HG03354 (cell line): ENCODE measurements at regions not wholly inside any gene's neighbourhood (a gene's known extent, or its start where the extent isn't known, plus 50 kb on each side); places are given as distances from the start of the nearest gene placed in this dataset.

Experiments
- ATAC-seq: cut with Tn5 transposase; IDR thresholded peaks from one replicate; pipeline ENCODE4 v1.9.1; 2021; ENCODE audit warnings: mild to moderate bottlenecking; ENCODE audit not compliant: unreplicated experiment, poor library complexity, severe bottlenecking

DNA sequence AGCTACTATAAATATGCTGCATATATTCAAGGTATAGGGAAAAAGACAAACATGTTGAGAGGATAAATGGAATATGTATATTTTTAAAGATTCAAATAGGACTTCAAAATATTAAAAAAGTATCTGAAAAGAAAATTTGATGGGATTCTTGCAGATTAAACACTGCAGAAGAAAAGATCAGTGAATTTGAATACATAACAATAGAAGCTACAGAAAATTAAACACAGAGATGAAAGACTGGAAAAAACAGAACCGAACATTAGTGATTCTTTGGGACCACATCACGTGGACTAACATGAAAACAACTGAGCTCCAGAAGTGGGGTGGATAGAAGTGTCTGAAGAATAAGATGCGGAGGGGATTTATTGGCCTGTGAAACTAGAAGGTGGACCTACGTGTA is 217.2 kb downstream of the RFC3 start:
- ATAC-seq = no peak

DNA sequence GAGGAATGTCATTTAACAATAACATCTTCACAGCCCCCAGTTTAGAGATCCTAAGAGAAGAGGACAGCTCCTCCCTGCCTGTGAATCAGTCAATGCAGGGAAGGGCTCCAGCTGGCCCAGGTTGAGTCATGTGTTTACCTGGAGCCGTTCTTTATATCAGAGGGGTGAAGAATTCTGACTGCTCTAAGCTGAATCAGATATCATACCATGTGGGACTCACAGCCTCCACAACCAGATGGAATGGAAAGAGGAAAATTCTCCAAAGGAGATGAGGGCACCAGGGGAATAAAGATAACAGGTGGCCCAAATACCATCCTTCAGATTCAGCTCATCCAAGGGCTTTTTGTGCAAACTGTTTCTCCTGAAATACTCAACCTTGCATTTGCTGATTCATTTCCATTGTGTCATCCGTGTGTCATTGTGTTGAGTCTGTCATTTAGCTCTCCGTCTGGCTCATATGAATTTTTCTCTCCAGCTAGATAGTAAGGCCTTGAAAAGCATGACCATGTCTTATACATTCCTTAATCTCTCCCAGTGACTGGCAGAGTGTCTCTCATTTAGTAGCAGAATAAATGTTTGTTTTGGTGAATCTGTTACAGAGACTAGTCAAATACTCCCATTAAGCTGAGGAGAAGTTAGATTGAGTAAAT is 217.9 kb downstream of the RFC3 start:
- no peak for ATAC-seq

DNA sequence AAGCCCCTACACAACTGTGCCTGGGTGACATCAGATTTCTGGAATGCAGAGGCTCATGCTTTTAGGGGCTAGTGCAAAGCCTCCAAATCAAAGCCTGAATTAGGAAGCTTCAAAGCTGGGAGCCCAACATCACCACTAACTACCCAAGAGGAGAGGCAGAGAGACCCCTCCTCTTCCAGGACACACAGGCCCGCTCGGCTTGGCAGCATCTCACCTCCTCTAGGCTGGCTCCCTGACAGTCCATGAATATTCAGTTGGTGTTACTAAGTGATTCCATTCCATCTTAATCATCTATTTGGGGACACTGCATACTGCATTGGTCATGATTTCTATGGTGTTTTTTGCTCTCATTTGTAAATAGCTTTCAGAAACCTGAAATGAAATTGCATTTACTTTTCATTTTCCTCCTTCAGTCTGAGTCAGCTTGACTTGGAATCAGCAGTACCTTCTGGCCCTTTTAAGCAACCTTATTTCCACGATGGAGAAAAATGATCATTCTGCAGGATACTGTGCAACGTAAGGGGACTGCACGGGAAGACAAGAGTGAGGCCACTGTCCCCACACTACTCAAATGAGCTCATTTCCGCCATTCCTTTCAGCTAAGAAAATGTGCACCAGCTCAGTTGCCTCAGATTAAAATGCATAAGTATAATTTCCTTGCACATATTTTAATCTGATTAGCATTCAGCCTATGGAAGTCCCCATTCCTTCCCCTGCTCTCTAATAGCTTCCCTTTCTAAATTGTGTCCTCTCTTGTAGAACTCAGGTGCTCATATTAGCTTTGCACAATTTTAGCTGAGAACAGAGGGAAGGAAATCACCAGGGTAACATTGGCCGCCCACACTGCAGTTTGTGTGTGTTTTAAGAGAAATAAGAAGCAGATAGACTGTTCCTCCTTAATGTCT is 219.9 kb downstream of the RFC3 start:
- no peak for ATAC-seq

DNA sequence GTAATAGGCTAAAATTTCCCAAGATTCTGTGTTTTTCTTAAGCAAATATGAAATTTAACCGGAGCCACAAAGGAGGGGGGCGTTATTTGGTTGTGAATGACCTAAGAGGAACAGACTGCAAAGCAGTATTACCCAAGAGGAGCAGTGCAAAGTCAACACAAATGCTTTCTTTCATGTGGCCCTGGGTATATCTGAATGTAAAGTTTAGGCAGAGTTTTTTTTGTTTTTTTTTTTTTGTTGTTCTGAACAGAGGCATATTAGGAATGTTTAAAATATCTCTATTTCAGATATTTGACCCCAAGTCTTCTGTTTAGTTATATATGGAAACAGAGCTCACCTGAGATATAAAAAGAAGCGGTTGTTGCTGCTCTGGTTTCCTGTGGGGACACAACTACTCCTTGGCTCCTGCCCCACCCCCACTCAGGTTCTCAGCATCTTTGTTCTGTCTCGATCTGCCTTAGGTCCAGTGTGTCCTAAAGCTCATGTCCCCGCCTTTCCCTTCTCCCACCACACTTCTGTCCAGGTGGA is 220.7 kb downstream of the RFC3 start:
- ATAC-seq = no peak

DNA sequence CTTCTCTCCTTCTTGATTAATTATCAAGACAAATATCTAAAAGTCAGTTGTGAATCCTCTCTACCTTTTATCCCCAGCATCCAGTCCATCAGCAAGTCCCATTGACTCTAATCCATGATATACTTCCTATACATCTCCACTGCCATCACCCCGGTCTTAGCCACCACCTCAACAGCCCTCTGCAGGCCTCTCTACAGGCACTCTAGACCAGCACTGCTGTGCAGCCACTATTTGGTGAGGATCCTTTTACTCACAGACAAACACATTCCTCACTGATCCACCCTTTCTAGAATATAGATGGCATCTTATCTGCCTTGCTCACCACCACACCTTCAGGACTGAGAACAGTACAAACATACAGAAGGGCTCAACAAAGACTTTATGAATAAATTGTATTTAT is 221.7 kb downstream of the RFC3 start:
- no peak for ATAC-seq

DNA sequence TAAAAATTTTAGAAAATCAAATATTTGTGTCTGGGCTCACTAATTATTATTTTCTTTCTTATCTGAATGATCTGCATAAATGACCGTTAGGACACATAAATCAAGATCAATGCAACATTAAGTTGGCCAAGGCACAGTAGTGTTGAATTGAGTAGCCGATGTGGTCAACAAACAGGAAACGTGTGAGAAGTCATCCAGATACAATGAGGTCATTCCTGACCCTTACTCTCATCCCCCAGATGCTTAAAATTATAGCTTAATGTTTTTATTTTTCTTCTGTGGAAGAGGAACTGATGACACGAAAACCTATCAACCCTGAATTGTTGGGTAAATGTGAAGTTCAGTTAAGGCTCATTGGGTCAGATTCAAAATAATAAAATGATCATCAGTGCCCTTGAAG is 222.9 kb downstream of the RFC3 start:
- no peak for ATAC-seq

DNA sequence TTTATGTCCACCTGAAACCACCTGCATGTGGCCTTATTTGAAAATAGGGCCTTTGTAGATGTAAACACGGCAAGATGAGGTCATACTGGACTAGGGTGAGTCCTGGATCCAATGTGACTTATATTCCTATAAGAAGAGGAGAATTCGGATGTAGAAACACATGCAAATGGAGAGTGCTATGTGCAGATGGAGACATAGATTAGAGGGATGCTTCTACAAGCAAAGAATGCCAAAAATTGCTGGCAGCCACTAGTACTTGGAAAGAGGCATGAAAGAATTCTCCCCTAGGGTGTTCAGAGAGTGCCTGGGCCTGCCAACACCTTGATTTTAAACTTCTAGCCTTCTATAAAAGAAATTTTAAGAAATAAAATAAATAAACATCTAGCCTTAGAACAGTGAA is 226.1 kb downstream of the RFC3 start:
- no peak for ATAC-seq

DNA sequence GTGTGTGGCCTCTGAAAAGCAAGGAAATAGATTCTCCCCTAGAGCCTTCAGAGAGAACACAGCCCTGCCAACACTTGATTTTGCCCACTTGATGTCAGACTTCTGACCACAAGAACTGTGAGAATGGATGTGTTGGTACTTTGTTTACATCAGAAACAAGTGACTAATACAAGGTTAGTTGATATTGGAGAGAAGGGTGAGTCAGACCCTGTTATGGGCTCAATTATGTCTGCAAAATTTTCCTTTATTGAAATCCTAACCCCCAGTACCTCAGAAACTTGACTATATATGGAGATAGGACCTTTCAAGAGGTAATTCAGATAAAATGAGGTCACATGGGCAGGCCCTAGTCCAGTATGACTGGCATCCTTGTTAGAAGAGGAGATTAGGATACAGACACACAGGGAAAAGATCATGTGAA is 226.7 kb downstream of the RFC3 start:
- ATAC-seq = no peak

DNA sequence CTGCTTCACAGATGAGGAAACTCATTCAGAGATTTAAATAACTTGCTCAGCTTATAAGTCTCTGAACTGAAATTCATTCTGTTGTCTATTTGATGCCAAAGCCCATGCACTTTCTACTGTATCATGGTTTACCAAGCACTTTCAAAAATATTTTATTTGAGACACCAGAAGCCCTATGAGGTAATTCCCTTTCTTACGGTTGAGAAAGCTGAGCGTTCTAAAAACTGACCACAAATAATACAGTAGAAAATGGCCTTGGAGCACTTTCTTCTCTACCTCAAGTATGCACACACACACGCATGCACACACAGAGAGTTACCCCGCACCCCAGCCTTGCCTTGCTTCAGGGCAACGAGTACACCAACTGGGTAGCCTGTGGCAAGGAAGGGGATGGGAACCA is 228.5 kb downstream of the RFC3 start:
- ATAC-seq = no peak

DNA sequence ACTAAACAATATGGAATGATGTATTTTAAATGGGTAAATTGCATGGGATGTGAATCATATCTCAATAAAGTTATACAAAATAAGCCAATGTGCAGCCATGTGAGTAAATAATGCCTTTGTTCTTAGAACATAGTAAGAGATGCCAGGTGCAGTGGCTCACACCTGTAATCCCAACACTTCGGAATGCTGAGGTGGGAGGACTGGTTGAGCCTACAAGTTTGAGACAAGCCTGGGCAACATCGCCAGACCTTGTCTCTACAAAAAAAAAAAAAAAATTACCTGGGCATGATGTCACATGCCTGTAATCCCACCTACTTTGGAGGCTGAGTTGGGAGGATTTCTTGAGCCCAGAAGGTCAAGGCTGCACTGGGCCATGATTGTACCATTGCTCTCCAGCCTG is 230.7 kb downstream of the RFC3 start:
- no peak for ATAC-seq

DNA sequence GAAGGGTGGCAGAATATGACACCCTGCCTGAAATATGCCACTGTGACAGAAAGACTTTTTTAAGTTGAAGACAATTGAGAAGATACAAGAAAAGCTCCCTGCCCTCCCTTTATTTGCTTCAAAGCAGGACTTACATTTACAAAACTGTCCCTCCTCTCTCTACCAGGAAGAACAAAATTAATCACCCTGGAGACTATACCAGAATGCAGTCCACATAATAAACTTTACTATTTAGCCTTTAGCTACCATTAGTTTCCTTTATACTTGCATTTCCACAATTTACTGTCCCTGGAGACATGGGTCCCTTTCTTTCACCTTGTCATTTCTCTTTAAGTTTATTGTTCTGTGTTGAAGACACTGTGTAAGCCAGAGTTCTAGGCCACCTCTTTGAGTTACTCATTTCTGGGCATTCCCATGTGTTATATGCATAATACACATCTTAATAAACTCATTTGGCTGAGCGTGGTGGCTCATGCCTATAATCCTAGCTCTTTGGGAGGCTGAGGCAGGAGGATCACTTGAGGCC is 238.8 kb downstream of the RFC3 start:
- ATAC-seq = no peak

DNA sequence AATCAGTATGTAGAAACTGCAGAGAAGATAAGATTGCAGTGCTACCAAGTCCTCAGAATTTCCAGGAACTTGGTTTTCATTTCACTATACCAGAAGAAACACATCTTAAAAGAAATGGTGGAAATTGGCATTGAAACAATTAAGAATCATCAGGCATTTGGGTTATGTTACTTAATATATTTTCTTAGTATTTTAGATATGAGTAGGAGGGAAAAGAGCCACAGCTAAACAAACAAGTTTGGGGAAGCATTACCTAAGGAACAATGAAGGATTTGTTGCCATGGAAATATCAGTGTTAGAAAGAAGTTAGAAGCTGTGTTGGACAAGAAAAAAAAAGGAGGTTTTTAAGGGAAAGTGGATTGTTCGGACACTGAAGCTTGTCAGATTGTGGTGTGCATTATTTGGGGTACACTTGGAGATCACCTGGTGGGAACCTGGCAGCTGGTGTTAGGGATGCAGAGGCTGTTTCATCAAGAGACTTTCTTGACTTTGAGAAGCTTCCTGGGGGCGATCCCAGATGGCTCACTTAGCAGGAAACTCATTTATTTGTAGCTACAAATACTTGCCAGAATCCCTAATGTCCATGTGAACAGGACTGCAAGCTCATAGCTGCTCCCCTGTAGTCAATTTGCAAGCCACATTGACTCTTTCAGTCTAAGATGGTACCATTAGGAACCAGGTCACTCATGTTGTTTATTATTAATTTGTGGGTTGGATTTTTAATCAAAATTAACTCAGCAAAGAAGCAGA is 246.7 kb downstream of the RFC3 start:
- no peak for ATAC-seq

DNA sequence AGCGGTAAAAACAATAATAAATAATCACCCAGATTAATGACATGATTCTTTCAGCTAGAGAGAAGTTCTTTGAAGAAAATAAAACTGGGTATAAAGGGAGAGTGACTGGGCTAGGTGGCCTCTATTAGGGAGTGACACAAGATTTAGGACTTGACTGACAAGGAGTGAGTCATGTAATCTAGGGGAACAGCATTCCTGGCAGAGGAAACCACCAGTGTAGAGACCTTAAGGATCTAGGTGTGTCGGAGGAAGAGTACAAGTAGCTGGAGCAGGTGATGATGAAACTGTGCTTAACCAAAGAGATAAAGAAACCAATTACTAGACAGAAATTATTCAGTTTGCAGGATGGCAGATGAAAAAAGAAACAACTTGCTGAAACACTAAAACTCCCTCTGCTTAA is 248.0 kb downstream of the RFC3 start:
- no peak for ATAC-seq

DNA sequence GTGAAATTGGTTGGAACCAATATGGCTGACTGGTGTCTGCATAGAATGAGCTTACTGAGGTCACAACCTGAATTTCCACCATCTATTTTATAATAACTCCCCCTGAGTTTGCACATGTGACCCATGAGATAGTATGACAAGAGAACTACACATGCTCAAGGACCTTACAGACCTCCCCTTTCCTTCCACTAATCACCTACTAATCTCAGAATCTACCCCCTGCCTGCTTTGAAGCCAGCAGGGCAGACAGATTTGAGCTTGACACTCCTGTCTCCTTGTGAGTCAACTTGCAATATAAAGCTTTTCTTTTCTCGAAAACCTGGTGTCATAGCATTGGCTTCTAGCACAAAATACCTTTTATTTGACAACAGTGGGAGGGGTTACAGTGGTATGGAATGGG is 248.4 kb downstream of the RFC3 start:
- no peak for ATAC-seq

DNA sequence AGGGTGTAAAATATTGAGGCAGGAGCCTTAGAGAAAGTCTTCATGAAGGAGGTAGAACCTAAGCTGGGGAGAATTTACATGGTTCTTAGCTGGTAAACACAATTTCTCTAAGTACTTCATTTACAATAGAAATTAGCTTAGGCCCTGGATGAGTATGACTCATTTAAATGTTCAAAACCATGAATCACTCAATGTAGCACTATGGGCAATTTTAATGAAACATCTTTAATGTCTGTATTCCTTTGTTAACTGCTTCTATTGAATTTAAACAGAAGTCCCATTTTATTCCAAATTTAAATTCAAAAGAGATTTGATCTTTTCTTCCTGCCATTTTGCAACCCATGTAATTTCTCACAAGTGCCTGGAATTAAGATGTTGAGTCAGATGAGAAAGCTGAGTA is 252.1 kb downstream of the RFC3 start:
- no peak for ATAC-seq

DNA sequence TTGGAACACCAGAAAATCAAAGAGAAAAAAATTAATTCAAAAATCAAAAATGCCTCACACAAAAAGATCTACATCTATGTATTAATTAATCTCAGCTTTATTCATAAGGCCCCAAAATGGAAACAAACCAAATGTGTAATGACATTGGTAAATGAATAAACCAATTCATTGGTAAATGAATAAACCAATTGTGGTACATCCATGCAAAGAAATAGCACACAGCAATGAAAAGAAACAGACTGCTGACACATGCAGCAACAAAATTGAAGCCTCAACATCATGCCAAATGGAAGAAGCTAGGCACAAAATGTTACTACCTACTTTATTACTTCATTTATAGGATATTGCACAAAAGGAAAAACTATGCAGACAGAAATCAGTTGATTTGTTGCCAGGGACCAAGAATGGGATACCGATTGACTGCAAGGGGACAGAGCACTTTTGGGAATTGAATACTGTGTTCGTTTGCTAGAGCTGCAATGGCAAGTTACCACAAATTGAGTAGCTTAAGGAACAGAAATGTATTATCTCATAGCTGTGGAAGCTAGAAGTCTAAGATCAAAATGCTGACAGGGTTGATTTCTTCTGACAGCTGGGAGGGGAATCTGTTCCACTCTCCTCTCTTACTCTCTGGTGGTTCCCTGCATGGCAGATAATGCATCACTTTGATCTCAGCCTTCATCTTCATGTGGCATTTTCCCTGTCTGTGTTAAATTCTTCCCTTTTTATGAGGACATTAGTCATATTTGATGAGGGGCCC is 252.8 kb downstream of the RFC3 start:
- ATAC-seq = no peak

DNA sequence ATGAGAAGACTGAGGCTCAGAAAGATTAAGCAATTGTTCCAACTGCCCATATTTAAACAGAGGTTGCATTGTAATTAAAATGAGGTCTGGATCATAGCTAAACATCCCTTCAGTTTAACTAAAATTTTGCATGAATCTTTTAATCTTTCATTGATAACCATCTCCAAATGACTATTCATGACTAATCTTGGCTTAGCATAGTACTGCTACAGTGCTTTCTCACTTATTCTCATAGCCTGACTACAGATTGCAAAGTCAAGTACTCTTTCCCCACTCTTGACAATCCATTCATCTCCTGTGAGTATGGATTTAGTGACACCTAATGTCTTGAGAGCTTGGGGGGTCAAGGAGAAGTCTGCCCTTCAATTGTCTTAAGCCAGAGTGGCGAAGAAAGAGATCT is 258.4 kb downstream of the RFC3 start:
- no peak for ATAC-seq

DNA sequence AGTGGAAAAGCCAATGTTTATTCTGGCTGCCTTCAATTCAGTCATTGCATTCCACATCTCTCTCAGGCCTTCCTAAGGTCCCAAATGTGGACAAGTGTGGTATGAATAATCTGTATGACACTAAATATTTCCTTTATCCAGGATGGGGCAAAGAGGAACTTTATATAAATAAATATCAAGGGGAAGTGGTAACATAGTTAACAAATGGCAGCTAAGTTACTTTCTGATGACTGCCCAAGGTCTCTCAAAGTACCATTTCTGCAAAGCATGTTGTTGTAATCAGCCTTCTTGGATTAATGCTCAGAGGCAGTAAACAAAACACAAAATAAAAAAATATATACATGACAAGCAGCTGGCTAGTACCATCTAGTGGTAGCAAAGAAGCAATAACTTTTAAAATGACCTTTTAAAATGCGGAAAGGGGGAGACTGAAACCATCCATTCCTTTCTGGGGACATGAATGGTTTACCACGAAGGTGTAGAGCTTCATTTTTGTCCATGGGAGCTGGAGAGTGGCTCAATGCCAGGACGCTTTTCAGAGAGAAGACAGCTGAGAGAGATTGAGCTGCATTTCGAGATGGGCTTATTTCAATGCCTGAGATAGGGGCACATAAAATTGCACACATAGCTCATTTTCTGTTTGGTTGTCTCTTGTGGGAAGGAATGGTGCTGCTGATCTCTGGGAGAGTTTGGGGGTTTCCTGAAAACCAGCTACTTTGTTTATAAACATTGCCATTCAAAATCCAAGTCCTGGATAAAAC is 259.2 kb downstream of the RFC3 start:
- ATAC-seq = no peak
